Endothelial cell of umbilical vein (primary cell): ENCODE measurements at regions not wholly inside any gene's neighbourhood (a gene's known extent, or its start where the extent isn't known, plus 50 kb on each side); places are given as distances from the start of the nearest gene placed in this dataset.

ENCODE experiments used
- BruUV-seq: library from RNA; stranded (reverse); fragments of 400-500 nt; replicated peaks from 2 replicates; lab custom pipeline; 2021; lab: Mats Ljungman, UMichigan
- CTCF ChIA-PET: fragments of 300-600, 350-600 bp; sonication (Branson Sonifier 250); formaldehyde crosslinking; loops from one replicate; lab custom pipeline; 2021; ENCODE audit warnings: antibody characterized with exemption, inconsistent platforms; lab: Charles Lee
- POLR2A ChIA-PET: fragments of 300-600, 350-600 bp; sonication (Branson Sonifier 250); formaldehyde crosslinking; loops from one replicate; lab custom pipeline; 2021; ENCODE audit warnings: antibody characterized with exemption, inconsistent platforms; lab: Charles Lee
- DNase-seq: peaks from one replicate; pipeline ENCODE4 v3.0.0-alpha.2; 2011; ENCODE audit warnings: low read depth, low spot score
- FAIRE-seq: peaks from 2 replicates; lab custom pipeline; 2011; peaks lifted over from hg19 to GRCh38; lab: Jason Lieb, UNC
- H2AFZ ChIP-seq: 2 replicates; pipeline ENCODE4 v1.6.0; 2012; ENCODE audit warnings: low read depth, low read length, control low read depth, inconsistent platforms
- H3K27ac ChIP-seq: 2 replicates; pipeline ENCODE4 v1.5.1; 2011; ENCODE audit warnings: low read depth, mild to moderate bottlenecking, control low read depth, low read length, moderate library complexity; ENCODE audit not compliant: insufficient read depth
- H3K27me3 ChIP-seq, 2 experiments: 2 replicates each; pipeline versions ENCODE4 v1.6.0 to v1.6.1; 2011; ENCODE audit warnings: low read length in 2 of 2, mixed read lengths in 1 of 2; ENCODE audit not compliant: control insufficient read depth in 2 of 2, insufficient read depth in 2 of 2
- H3K36me3 ChIP-seq, 2 experiments: 2 replicates in 1 of 2; 3 replicates in 1 of 2; pipeline ENCODE4 v1.5.1; 2011; ENCODE audit warnings: low read length in 2 of 2, mild to moderate bottlenecking in 1 of 2, moderate library complexity in 1 of 2; ENCODE audit not compliant: control insufficient read depth in 2 of 2, insufficient read depth in 2 of 2; ENCODE audit errors: extremely low read depth in 1 of 2
- H3K4me1 ChIP-seq: 3 replicates; pipeline ENCODE4 v1.5.1; 2011; ENCODE audit warnings: mild to moderate bottlenecking, low read length; ENCODE audit not compliant: control insufficient read depth, insufficient read depth; ENCODE audit errors: extremely low read depth
- H3K4me2 ChIP-seq: 2 replicates; pipeline ENCODE4 v1.6.1; 2011; ENCODE audit warnings: low read length, control low read depth, mixed read lengths; ENCODE audit not compliant: insufficient read depth
- H3K4me3 ChIP-seq, 3 experiments: fragments of 200-600 bp in 1 of 3; sonication (generic), shearing (Covaris generic) in 1 of 3; replicated peaks in 1 of 3; 2 replicates each; pipeline ENCODE4 v1.5.1; 2011 to 2016; ENCODE audit warnings: control low read depth in 3 of 3, low read length in 3 of 3, mild to moderate bottlenecking in 2 of 3, inconsistent platforms in 1 of 3, low read depth in 1 of 3, moderate library complexity in 1 of 3; ENCODE audit not compliant: insufficient read depth in 1 of 3
- H3K79me2 ChIP-seq: 2 replicates; pipeline ENCODE4 v1.6.0; 2012; ENCODE audit warnings: low read length, inconsistent platforms; ENCODE audit not compliant: control insufficient read depth, insufficient read depth
- H3K9ac ChIP-seq: replicated peaks from 2 replicates; pipeline ENCODE3; 2011; ENCODE audit warnings: low read length, control low read depth; ENCODE audit not compliant: insufficient read depth; ENCODE audit errors: extremely low read depth
- H3K9me1 ChIP-seq: replicated peaks from 3 replicates; pipeline ENCODE4 v1.6.0; 2011; ENCODE audit warnings: mild to moderate bottlenecking, low read length; ENCODE audit not compliant: control insufficient read depth, insufficient read depth; ENCODE audit errors: extremely low read depth
- H3K9me3 ChIP-seq: replicated peaks from 2 replicates; pipeline ENCODE4 v1.5.1; 2012; ENCODE audit warnings: low read length, inconsistent platforms; ENCODE audit not compliant: control insufficient read depth, insufficient read depth
- H4K20me1 ChIP-seq: replicated peaks from 2 replicates; pipeline ENCODE3; 2011; ENCODE audit warnings: mild to moderate bottlenecking, low read length; ENCODE audit not compliant: control insufficient read depth, insufficient read depth; ENCODE audit errors: extremely low read depth
- CTCF ChIP-seq, 2 donors: IDR thresholded peaks; 1 replicate in 1 of 2; 2 replicates in 1 of 2; pipeline ENCODE4 v1.5.1; 2011; ENCODE audit warnings: low read length in 2 of 2, mild to moderate bottlenecking in 2 of 2, moderate library complexity in 2 of 2, control low read depth in 1 of 2, inconsistent platforms in 1 of 2, low read depth in 1 of 2; ENCODE audit not compliant: insufficient read depth in 1 of 2; ENCODE audit errors: extremely low read depth in 1 of 2
- EZH2 ChIP-seq: IDR thresholded peaks from 2 replicates; pipeline ENCODE4 v1.6.1; 2012; ENCODE audit warnings: borderline replicate concordance, low read depth, mild to moderate bottlenecking, moderate library complexity, low read length, inconsistent platforms; ENCODE audit not compliant: severe bottlenecking
- FOS ChIP-seq: IDR thresholded peaks from 2 replicates; pipeline ENCODE4 v1.6.1; 2011; ENCODE audit warnings: mild to moderate bottlenecking, low read length, moderate library complexity, borderline replicate concordance; ENCODE audit not compliant: insufficient read depth
- GATA2 ChIP-seq: IDR thresholded peaks from 2 replicates; pipeline ENCODE4 v1.7.0; 2011; ENCODE audit warnings: low read depth, mild to moderate bottlenecking, moderate library complexity, mixed read lengths, low read length; ENCODE audit not compliant: insufficient read length, insufficient read depth
- JUN ChIP-seq: IDR thresholded peaks from 2 replicates; pipeline ENCODE4 v1.6.1; 2011; ENCODE audit warnings: borderline replicate concordance, low read depth; ENCODE audit not compliant: insufficient read length, insufficient read depth
- MAX ChIP-seq: IDR thresholded peaks from 2 replicates; pipeline ENCODE4 v1.6.1; 2011; ENCODE audit not compliant: insufficient read depth, insufficient read length
- MYC ChIP-seq: IDR thresholded peaks from one replicate; pipeline ENCODE4 v1.6.1; 2011; ENCODE audit warnings: mild to moderate bottlenecking, low read depth, low read length
- POLR2A ChIP-seq: IDR thresholded peaks from 2 replicates; pipeline ENCODE4 v1.6.1; 2012; ENCODE audit warnings: low read depth, mild to moderate bottlenecking, control low read depth, low read length
- POLR2AphosphoS5 ChIP-seq: IDR thresholded peaks from 2 replicates; pipeline ENCODE4 v1.6.1; 2012; ENCODE audit warnings: low read depth, mild to moderate bottlenecking, control low read depth, low read length, moderate library complexity; ENCODE audit not compliant: insufficient read depth
- dilution Hi-C: fragments of 300-500 bp; cut with MboI; formaldehyde crosslinking; loops from one replicate; pipeline ENCODE4 v1.15.0; 2019; ENCODE audit warnings: low sequenced_read_pairs; ENCODE audit not compliant: extremely low pct_ligation_motif_present
- intact Hi-C: fragments of 100-400 bp; cut with micrococcal nuclease; formaldehyde crosslinking; loops from one replicate; pipeline ENCODE4 v1.10.0; 2022

DNA sequence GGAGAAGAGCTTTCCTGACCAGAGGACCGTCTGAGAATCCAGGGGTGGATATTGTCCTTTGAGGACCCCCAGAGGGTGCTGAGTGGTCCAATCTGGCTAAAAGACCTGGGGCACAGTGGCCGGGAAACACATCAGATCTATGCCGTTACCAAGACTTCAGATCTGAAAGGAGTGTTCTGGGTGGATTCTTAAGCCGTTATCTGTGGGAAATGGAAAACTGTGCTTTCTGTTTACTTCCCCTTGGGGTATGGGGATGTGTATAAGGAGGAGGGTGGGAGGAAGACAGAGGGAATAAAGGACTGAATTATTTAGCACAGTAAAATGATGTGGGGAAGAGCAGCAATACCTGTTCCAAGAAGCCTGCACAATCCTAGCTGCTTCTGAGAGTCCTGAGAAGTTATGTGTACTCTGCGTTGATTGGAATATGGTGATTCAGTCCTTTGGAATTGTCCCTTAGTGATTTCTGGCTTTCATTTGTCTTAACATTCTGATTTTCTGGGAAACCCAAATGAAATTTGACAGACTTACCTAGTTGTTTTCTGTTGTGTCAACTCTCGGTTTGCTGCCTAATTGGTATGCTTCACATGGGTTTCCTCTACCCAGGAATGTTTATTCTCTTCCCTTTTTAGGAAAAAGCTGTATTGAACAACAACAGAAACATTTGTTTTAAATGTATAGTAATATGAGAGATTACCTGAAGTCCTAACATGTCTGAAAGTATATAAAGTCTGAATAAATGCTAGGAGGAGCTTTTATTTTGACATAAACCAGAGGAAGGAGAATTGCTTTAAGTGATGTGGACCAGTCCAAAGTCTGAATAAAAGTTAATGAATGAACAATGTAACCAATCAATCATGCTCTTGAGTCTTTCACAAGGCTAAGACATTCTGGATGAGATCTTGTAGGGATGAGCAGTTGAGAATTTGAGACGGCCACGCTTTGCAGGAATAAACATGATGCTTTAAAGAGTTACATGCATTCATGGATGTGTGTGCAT, 427.1 kb upstream of the C2CD4B start:
- FAIRE-seq (no peak), DNase-seq (no peak)
- Histone ChIP-seq H3K79me2 (no peaks in the 10 kb centered on the region), H3K9me1 (no peaks in the 10 kb centered on the region), H3K27me3 (no peaks in the 10 kb centered on the region), H3K27ac (no peak overlapping the region), H3K4me1 (no peaks in the 10 kb centered on the region), H3K9ac (no peak overlapping the region), H2AFZ (no peak overlapping the region), H3K4me2 (no peak overlapping the region), H3K36me3 (no peaks in the 10 kb centered on the region), H4K20me1 (no peaks in the 10 kb centered on the region), H3K9me3 (no peaks in the 10 kb centered on the region), H3K4me3 (no peak overlapping the region)
- POLR2A ChIA-PET, result no interaction called here
- BruUV-seq, result no TSS peak
- CTCF ChIA-PET, result interaction anchor here (1.5 kb wide), 1 partner anchor 8 kb away, joined by 3 read pairs; no protein-coding TSS in a partner anchor
- dilution Hi-C loops (no loop called here), intact Hi-C loops (no loop called here)
- no peak for TF ChIP-seq FOS

DNA sequence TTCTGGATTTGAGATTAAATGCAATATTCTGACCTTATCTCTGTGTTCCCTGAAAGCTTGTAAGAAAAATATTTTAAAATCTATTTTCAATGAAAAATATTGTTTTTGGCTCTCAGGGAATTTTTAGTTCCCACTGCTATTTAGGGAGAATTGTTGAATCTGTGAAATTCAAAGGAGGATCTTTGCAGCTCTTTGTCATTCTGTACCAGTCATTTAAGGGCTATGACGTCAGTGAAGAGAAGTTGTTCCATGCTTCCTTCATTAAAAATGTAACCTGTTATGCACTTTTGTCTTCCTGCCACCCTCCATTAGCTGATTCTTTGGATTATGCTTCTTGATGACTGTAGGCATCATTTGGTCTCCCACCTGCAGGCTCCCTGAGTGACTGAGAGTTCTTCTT, 427.8 kb upstream of the C2CD4B start:
- DNase-seq (no peak), FAIRE-seq (no peak)
- no peaks in the 10 kb centered on the region for H4K20me1 ChIP-seq
- TF ChIP-seq POLR2AphosphoS5 (no peak), FOS (no peak), MAX (no peak), GATA2 (no peak), EZH2 (no peak), MYC (no peak), JUN (no peak), POLR2A (no peak), CTCF (IDR thresholded peaks at IDR 0.05; ENCODE audit: extremely low read depth in 1 of 2, insufficient read depth in 1 of 2, low read depth in 1 of 2, low read length in 2 of 2) (no peak)
- ChIA-PET POLR2A (no interaction called here), CTCF (interaction anchor here (1.5 to 2.0 kb wide), 2 partner anchors 7 to 9 kb away, joined by 3 to 4 read pairs; no protein-coding TSS in a partner anchor)
- H2AFZ ChIP-seq, result no peak overlapping the region
- dilution Hi-C loops (no loop called here), intact Hi-C loops (no loop called here)
- no peak overlapping the region for H3K4me3 ChIP-seq
- H3K9me1 ChIP-seq, result no peaks in the 10 kb centered on the region
- no peak overlapping the region for H3K9ac ChIP-seq
- H3K9me3 ChIP-seq, result no peaks in the 10 kb centered on the region
- no peak overlapping the region for H3K4me2 ChIP-seq
- no peaks in the 10 kb centered on the region for H3K27me3 ChIP-seq
- no peak overlapping the region for H3K27ac ChIP-seq
- no peaks in the 10 kb centered on the region for H3K4me1 ChIP-seq
- no peaks in the 10 kb centered on the region for H3K79me2 ChIP-seq
- no TSS peak for BruUV-seq
- no peaks in the 10 kb centered on the region for H3K36me3 ChIP-seq
